PC-3 (cell line): ENCODE measurements at regions not wholly inside any gene's neighbourhood (a gene's known extent, or its start where the extent isn't known, plus 50 kb on each side); places are given as distances from the start of the nearest gene placed in this dataset.
A peak's percentile ranks its signal among the peaks of the same experiment; 100 is the strongest.

ENCODE experiments used
- ATAC-seq: fragments of 200-7000 bp; cut with Tn5 transposase; 2 replicates; pipeline ENCODE4 v1.9.1; 2020; ENCODE audit warnings: mild to moderate bottlenecking, moderate library complexity
- BruUV-seq: library from RNA; stranded (reverse); fragments of 400-500 nt; replicated peaks from 2 replicates; lab custom pipeline; 2021; lab: Mats Ljungman, UMichigan
- CTCF ChIA-PET: fragments of 300-600 bp; sonication (Branson Sonifier 250); formaldehyde crosslinking; loops from one replicate; lab custom pipeline; 2022; ENCODE audit warnings: antibody characterized with exemption; lab: Charles Lee
- POLR2A ChIA-PET: fragments of 300-600 bp; sonication (Branson Sonifier 250); formaldehyde crosslinking; loops from one replicate; lab custom pipeline; 2022; ENCODE audit warnings: antibody characterized with exemption; ENCODE audit not compliant: unreplicated experiment; lab: Charles Lee
- DNase-seq: peaks from one replicate; pipeline ENCODE4 v3.0.0-alpha.2; 2015
- H2AFZ ChIP-seq: fragments of 300-600 bp; sonication (generic); 2 replicates; pipeline ENCODE4 v1.6.0; 2016; ENCODE audit warnings: antibody characterized with exemption, low read length
- H3F3A ChIP-seq: fragments of 300-600 bp; sonication (generic); one replicate; pipeline ENCODE4 v1.6.0; 2017; ENCODE audit warnings: antibody characterized with exemption, low read length, control low read depth, mild to moderate bottlenecking; ENCODE audit not compliant: unreplicated experiment
- H3K27ac ChIP-seq: fragments of 300-600 bp; sonication (generic); 2 replicates; pipeline ENCODE4 v1.5.1; 2016; ENCODE audit warnings: mild to moderate bottlenecking, low read length
- H3K27me3 ChIP-seq: fragments of 300-600 bp; sonication (generic); 2 replicates; pipeline ENCODE4 v1.6.1; 2016; ENCODE audit warnings: low read length, mixed read lengths
- H3K36me3 ChIP-seq: fragments of 300-600 bp; sonication (generic); 2 replicates; pipeline ENCODE4 v1.6.1; 2016; ENCODE audit warnings: low read depth, mixed run types, low read length, mixed read lengths
- H3K4me1 ChIP-seq: fragments of 300-600 bp; sonication (generic); 2 replicates; pipeline ENCODE4 v1.5.1; 2016; ENCODE audit warnings: low read length; ENCODE audit not compliant: insufficient read depth
- H3K4me2 ChIP-seq: fragments of 300-600 bp; sonication (generic); 2 replicates; pipeline ENCODE4 v1.6.0; 2016; ENCODE audit warnings: low read length
- H3K4me3 ChIP-seq: fragments of 300-600 bp; sonication (generic); 2 replicates; pipeline ENCODE4 v1.5.1; 2016; ENCODE audit warnings: mild to moderate bottlenecking, low read length, mixed read lengths
- H3K79me2 ChIP-seq: fragments of 300-600 bp; sonication (generic); 2 replicates; pipeline ENCODE4 v1.6.1; 2017; ENCODE audit warnings: low read length, mixed read lengths
- H3K9ac ChIP-seq: fragments of 300-600 bp; sonication (generic); 2 replicates; pipeline ENCODE4 v1.6.0; 2016; ENCODE audit warnings: mild to moderate bottlenecking, low read length
- H3K9me2 ChIP-seq: fragments of 300-600 bp; sonication (generic); replicated peaks from 2 replicates; pipeline ENCODE4 v1.6.1; 2016; ENCODE audit warnings: mixed run types, low read length, mixed read lengths
- H3K9me3 ChIP-seq: fragments of 300-600 bp; sonication (generic); 2 replicates; pipeline ENCODE4 v1.6.1; 2016; ENCODE audit warnings: low read length, mixed read lengths
- H4K20me1 ChIP-seq: fragments of 300-600 bp; sonication (generic); 2 replicates; pipeline ENCODE4 v1.6.1; 2016; ENCODE audit warnings: low read length, mixed read lengths
- CTCF ChIP-seq: fragments of 300-600 bp; sonication (generic); conservative IDR thresholded peaks from 2 replicates; pipeline ENCODE4 v1.5.1; 2017; ENCODE audit warnings: antibody characterized with exemption, low read depth, mild to moderate bottlenecking, low read length
- EZH2 ChIP-seq: fragments of 300-600 bp; sonication (generic); IDR thresholded peaks from one replicate; pipeline ENCODE4 v1.6.1; 2017; ENCODE audit warnings: antibody characterized with exemption, mild to moderate bottlenecking, low read length; ENCODE audit not compliant: unreplicated experiment
- EZH2phosphoT487 ChIP-seq: fragments of 300-600 bp; sonication (generic); IDR thresholded peaks from 2 replicates; pipeline ENCODE4 v1.6.1; 2018; ENCODE audit warnings: mild to moderate bottlenecking, antibody characterized with exemption, low read length, borderline replicate concordance
- intact Hi-C: fragments of 100-400 bp; cut with micrococcal nuclease; formaldehyde crosslinking; loops from 2 replicates; pipeline ENCODE4 v1.9.0; 2023

GRCh38 chr11:8839306-8839956 is 71.6 kb upstream of the AKIP1 start:
- H3K79me2 ChIP-seq = no peaks in the 10 kb centered on the region
- no peak for TF ChIP-seq EZH2
- no peak for TF ChIP-seq EZH2phosphoT487
- TF ChIP-seq CTCF = no peak
- no peak overlapping the region for H3K4me3 ChIP-seq
- peak overlapping the region; percentile 45; the same call in 1 of the 2 replicates for H2AFZ ChIP-seq
- ChIA-PET POLR2A (no interaction called here), CTCF (no interaction called here)
- H3K9me3 ChIP-seq = no peaks in the 10 kb centered on the region
- H3K4me2 ChIP-seq = no peak overlapping the region
- ATAC-seq (no peak; the same call in 1 of the 2 replicates), DNase-seq (no peak)
- no peak overlapping the region for H3K27ac ChIP-seq
- no TSS peak for BruUV-seq
- no peaks in the 10 kb centered on the region for H4K20me1 ChIP-seq
- H3K36me3 ChIP-seq = no peaks in the 10 kb centered on the region
- intact Hi-C loops = no loop called here
- no peak overlapping the region for H3K9ac ChIP-seq
- H3K4me1 ChIP-seq = peaks cover 11% of the 10 kb centered on the region
- no peaks in the 10 kb centered on the region for H3K27me3 ChIP-seq
- no peaks in the 10 kb centered on the region for H3K9me2 ChIP-seq
- H3F3A ChIP-seq = no peaks in the 10 kb centered on the region

GRCh38 chr11:8839957-8840945 is 70.7 kb upstream of the AKIP1 start:
- Histone ChIP-seq H3K27me3 (no peaks in the 10 kb centered on the region), H3K4me1 (peaks cover 11% of the 10 kb centered on the region), H2AFZ (peak overlapping the region; percentile 45; the same call in 1 of the 2 replicates), H3K27ac (no peak overlapping the region), H3F3A (no peaks in the 10 kb centered on the region), H3K9me2 (no peaks in the 10 kb centered on the region), H3K36me3 (no peaks in the 10 kb centered on the region), H3K9me3 (no peaks in the 10 kb centered on the region), H3K4me3 (no peak overlapping the region), H3K79me2 (no peaks in the 10 kb centered on the region), H3K4me2 (no peak overlapping the region), H3K9ac (peak overlapping the region; percentile 8; the same call in 1 of the 2 replicates), H4K20me1 (no peaks in the 10 kb centered on the region)
- TF ChIP-seq CTCF (no peak), EZH2phosphoT487 (no peak), EZH2 (no peak)
- no TSS peak for BruUV-seq
- ChIA-PET CTCF (no interaction called here), POLR2A (interaction anchor here (0.6 kb wide), 1 partner anchor 26 kb away, joined by 4 read pairs; no protein-coding TSS in a partner anchor)
- intact Hi-C loops = no loop called here
- ATAC-seq (peak; percentile 70), DNase-seq (peak; percentile 27)
